NCI-H748 (cell line): ENCODE measurements at regions not wholly inside any gene's neighbourhood (a gene's known extent, or its start where the extent isn't known, plus 50 kb on each side); places are given as distances from the start of the nearest gene placed in this dataset.

ENCODE experiments used
- DNase-seq: peaks from one replicate; lab custom pipeline; 2025; ENCODE audit not compliant: unreplicated experiment; lab: John Stamatoyannopoulos, UW

DNA sequence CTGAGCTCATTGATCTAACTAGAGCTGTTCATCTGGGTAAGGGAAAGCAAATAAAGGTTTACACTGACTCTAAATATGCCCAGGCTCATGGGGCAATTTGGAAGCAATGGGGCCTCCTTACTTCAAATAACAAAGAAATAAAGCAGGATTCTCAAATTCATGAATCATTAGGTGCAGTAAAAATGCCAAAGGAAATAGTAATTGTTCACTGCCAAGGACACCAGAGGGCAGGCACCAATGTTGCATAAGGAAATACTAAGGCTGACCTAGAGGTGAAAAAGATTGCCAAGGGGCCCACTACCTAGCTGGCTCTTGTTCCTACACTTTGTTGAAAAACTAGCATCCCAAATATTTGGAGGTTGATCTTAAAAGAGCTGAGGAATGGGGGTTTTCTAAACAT, 1686.7 kb upstream of the MIR17HG start:
- no peak for DNase-seq

DNA sequence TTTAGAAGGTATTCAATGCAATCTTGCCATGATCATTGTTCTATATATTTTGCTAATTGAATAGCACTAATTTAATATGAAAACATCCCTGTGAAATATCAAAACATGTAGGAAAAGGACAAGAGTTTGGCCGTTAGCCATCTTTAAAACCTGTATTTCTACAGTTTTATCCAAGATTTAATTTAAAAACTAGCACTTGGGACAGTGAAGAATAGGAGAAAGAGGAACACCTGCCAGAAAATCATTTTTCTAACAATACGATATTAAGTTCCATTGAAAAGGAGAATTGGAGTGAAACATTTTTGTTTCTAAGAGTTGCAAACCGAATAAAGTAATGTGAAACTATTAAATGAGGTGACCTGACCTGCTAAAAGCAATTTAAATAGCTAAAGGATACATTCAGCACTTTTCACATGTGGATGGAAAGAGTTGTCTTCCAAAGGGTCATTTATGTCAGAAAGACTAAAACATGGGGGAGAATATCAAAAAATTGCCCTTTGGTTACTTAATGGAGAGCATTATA, 1673.6 kb upstream of the MIR17HG start:
- DNase-seq = no peak

DNA sequence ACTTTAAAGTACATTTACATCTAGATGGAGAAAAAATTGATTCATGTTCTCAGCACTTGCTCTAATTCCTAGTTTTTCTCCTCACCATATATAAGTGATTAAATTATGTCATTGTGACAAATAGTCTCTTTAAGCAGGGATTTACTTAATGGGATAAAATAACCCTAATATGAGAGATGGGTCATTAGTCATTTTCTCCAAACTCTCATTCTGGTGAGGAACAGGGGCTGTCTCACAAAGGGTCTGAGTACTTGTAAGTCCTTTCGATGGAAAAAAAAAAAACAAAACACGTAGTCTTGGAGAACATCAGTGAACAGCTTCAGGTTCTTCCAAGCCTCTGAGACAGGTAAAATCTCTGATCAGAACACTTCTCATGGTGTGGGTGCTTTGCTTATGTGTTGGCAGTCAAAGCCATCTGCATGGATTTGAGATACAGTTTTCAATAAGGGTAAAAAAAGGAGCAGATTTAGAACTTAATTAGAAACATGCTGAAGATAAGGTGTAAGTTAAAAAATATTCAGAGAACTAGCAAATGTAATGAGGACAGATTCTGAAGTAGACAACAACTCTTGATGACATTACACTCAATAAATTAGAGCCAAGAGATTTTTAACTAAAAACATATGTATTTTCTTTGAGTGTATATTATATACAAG, 1668.9 kb upstream of the MIR17HG start:
- DNase-seq = no peak

DNA sequence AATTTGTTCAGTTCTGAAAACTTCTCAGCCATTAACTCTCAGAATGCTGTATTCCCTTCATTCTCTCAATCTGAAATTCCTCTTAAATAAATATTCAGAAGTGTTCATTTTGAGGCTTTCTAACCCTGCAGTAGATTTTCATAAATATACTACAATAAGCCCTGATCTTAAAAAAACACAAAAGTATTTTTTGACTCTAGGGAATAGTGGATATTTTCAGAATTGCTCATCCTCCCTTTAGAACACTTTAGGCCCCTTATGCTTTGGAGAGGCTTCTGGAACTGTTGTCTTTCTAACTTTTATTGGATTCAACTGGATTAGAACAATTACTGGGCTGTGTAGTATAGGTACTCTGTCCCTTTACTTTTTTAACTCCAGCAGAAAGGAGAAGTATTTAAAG, 1662.6 kb upstream of the MIR17HG start:
- no peak for DNase-seq

DNA sequence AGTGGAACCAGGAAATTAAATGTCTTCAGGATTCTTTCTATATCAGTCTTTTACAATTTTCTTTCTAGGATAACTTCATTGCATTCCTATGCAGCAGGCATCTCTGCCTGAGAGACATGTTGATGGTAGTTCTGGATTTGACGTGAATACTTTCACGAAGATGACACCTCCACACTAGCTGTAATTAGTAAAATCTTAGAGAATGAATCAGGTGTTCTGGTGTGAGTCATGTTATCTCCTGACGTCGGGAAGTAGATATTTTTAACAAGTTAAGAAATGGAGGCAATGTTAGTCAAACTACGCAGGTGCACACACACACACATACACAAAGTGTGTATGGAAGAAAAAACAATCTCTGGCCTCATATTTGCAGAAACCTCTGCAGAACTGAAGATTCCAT, 1661.3 kb upstream of the MIR17HG start:
- DNase-seq = no peak

DNA sequence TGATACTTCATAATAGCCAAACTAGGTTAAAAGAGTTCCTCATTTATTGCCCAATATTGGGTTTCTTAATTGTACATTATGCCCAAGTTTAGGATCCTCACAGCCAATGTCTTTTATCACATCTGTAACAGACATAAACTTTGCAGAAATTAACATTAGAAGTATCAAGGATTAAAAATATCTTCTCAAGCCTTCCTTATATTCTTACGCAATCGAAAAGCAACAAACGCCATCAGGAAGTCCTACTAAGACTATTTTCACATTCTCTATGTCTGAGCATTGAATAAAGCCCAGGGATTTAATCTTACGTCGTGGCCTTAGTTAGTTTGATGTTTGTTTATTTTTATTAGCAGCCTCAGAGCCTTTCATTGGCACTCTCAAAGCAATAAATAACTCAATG, 1660.4 kb upstream of the MIR17HG start:
- no peak for DNase-seq

DNA sequence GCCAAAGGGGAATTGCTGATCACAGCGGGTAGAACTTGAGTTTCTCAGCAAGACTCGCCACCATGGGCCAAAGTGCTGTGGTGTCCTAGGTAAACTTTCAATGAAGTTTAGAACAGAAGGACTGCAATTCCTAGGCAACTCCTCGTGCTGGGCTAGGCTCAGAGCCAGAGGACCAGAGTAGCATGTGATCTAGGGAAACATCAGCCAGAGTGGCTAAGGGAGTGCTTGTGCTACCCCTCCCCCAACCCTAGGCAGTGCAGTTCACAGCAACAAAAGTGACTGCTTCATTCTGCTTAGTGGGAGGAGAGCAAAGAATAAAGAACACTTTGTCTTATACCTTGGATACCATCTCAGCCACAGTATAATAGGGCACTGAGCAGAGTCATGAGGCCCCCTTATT, 1658.6 kb upstream of the MIR17HG start:
- no peak for DNase-seq

DNA sequence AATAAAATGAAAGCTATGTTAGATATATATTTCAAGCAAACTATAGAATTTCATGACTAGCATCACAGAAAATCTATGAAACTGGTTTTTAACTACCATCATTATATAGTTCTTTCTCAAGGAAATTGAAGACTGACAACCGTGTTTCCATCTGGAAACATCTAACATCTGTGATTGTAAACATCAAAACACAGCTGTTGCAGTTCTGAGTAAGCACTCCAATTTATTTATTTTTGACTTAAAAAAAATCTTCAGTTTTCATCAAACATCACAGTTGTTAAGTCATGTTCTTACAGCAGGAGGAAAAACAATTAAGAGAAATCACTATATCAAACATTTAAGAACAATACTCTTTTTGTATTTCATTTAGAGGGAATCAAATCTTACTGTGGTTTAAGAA, 1653.0 kb upstream of the MIR17HG start:
- no peak for DNase-seq

DNA sequence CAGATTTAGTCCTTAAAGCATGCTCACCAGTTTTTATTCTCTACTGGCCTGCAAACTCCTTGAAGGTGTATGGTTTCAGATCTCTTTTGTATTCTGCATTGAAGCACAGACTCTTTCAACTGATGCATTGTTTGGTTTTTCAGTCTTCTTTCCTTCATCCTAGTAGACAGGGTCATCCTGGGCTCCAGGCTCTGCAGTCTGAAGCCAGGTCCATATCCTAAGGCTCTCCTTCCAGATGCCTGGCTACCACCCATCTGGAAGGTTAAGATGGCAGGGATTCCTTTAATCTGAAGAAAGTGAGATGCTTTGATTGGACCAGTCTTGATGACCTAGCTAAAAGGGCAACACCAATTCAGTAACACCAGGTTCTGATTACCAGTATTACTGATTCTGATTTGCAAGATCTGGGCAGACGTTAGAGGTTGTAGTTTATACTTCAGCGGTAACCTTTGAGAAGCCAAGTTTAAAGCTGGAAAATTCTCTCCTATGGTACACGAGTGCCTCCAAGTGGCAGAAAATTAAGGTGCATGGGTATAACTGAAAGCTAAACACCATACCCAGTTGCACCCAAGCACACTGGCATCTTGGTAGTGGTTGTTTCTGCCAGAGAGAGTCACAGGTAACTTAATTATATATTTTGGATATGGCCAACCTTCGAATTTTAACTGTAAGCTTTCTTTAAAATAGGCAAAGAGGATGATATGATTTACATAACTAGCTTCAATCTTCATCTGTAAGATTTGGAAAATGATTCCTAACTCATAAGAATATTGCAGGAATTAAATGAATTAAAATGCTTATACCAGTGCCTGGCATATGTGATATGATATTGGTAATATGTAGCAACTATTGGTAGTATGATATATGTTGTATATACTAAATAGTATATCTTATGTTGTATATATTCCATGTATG, 1651.9 kb upstream of the MIR17HG start:
- peak; percentile 75 for DNase-seq

DNA sequence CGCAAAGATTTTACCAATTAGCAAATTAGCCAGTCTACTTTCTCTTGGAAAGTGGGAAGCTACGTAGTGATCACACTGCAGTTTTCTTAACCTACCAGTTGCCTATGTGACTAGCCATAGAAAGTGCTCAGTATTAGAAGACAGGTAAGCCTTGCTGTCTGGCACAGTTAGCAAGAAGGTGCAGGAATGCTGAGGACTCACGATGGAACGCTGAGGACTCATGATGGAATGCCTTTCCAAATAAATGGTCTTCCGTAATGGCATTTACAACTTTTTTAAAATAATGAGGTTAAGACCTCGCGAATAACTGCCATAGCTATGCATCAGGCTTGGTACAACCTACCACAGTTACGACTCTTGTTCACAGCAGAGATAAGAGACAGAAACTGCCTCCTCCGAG, 1645.6 kb upstream of the MIR17HG start:
- DNase-seq = no peak

DNA sequence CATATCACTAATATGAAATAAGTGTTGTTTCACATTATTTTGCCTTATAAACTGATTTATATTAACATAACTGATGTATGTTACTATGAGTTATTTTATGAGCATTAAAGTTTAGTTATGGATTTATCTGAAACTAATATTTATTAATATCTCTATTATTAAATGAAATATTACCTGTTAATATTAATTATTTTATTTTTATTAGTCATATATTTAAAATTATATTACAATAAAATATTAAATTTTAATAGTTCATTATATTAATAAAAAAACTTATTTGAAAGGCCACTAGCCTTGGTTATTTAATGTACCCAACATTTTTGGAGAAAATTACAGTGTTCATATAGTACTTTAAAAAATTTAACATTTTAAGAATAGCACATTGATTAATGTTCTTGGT, 1643.4 kb upstream of the MIR17HG start:
- no peak for DNase-seq

DNA sequence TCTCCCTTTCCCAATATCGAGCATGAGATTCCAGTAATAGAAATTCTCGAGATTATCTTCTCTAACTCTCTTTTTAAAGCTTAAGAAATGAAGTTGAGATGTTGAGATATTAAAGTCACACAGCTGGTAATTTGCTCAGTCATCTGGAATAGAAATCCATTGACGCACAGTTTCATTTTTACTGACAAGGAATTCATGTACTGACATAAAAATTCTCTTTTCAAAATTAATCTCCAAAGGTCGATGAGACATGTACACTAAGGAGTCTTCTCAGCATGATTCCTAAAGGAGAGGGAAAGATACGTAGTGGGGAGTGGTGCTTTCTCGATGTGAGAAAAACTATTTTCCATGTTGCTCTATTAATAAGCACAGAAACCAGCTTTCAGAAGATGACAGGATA, 1639.5 kb upstream of the MIR17HG start:
- no peak for DNase-seq

DNA sequence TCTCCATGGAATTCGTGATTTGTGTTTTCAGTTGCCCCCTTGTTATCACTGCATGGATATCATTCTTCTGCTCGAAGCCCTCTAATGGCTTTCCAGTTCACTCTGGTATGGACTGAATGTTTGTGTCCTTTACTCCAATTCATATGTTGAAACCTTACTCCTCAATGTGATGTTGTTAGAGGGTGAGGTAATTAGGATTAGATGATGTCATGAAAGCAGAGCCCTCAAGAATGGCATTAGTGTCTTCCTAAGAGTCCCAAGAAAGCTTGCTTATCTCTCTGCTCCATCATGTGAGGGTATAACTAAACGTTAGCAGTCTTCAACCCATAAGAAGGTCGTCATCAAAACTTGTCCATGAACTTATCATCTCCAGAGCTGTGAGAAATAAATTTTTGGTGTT, 1626.3 kb upstream of the MIR17HG start:
- no peak for DNase-seq

DNA sequence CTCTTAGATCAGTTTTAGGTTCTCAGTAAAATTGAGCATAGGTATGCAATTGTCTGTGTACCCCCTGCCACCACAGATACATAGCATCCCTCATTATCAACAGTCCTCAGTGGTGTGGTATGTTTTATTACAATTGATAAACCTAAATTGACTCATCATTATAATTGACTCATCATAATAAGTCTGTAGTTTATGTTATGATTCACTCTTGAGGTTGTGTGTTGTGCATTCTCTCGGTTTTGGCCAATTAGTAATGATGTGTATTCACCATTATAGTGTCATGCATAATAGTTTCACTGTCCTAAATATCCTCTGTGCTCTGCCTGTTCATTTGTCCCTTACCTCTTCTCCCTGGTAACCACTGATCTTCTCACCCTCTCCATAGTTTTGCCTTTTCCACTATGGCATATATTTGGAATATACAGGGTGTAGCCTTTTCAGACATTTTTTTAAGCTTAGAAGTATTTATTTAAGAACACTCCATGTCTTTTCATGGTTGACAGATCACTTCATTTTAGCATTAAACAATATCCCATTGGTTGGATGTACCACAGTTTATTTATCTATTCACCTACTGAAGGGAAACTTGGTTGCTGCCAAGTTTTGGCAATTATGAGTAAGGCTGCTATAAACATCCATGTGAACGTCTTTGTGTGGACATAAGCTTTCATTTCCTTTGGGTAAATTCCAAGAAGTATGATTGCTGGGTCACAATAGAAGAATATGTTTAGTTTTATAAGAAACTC, 1620.6 kb upstream of the MIR17HG start:
- DNase-seq = no peak

DNA sequence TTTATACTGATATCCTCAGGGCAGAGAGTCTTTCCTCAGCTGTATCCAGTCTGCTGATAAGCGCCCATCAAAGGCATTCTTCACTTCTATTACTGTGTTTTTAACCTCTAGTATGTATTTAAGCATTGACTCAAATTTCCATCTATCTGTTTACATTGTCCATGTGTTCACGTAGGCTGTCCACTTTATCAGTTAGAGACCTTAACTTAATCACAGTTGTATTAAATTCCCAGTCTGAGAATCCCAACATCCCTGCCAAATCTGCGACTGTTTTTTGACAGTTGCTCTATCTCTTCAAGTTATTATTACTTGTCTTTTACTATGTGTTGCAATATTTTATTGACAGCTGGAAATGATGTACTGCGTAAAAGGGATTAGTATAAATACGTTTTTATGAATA, 1613.7 kb upstream of the MIR17HG start:
- no peak for DNase-seq

DNA sequence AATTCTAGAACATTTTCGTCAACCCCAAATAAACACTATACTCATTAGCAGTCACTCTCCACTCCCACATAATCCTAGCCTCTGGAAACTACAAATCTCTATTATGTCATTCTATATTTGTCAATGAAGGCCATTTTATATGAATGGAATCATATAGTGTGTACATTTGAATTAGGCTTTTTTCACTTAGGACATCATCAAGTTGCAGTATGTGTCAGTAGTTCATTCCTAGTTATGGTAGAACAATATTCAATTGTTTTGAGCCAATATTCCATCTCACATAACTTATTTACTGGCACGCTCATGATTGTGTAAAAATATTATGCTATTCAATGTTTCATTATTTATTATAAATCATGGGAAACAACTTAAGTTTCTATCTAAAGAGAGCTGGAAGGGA, 1610.4 kb upstream of the MIR17HG start:
- no peak for DNase-seq

DNA sequence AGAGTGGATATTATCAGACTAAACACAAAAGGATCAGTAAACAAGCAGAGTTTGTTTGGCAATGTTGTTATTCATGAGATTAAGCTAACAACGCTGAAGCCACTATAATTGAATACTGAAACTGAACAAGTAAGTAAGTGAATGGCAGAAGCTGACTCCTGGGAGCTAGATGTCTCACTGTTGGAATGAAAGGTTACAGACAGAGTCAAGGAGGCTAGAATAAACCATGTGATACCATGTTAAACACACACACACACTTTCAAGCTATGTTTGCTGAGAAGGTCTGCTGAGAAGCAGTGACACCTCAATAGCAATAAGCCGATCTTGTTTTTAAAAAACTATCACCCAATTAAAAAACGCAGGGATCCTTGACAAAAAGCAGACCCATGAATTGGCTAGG, 1609.4 kb upstream of the MIR17HG start:
- no peak for DNase-seq

DNA sequence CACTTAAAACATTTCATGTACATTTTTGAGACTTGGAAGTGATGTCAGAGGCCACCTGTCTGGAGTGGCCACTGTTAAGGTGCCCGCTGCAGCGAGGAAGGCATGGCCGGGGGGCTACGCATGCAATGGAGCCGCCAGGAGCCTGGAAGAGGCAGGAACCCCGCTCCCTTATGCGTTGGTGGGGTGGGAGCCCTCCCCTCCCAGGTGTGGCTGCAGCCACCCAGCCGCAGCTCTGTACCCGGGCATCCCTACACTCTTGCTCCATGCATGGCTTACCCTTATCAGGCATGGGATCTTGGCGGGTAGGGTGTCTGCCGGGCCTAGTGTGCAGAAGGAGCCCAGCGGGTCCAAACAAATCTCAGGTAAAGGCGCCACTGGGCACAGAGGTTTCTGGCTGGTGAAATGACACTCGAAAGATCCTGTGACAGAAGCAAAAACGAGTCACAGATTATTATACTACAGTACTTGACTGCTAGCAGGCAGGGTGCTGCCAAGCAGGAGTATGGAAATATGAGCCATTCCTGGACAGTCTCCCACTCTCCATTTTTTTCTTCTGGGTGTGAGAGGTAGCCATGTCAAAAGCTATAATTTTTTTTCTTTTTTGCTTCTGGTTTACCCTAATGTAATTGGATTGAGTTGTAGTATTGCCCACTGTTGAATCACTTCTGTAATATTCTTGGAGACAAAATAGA, 1606.3 kb upstream of the MIR17HG start:
- no peak for DNase-seq

DNA sequence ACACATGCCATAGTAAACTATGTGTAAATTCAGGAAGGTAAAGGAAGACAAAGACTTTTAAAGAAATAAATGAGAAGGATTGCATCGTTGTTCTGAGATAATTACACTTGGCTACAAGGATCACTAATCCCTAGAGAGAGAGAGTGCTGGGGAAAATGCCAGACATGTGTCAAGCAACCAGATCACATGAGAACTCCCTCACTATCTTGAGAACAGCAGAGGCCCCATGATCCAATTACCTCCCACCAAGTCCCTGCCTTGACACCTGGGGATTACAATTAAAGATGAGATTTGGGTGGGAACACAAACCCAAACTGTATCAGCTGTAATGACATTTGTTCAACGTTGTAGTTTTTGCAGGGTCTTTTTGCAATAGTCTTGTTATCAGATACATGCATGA, 1600.9 kb upstream of the MIR17HG start:
- DNase-seq = no peak

DNA sequence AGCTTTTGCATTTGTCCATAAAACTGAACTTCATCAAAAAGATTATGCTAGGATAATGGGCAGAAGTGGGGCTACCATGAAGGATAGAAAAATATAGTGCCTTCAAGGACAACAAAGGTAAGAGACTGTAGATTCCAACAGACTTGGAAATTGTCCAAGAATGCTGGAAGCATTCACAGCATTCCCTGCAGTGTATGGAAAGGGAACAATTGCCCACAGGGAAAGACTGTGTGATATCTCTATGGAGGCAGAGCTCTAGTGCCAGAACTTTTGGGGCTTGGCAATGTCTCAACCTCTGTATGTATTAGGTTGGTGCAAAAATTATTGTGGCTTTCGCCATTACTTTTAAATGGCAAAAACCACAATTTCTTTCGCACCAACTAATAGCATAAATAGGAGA, 1598.8 kb upstream of the MIR17HG start:
- DNase-seq = peak; percentile 10

DNA sequence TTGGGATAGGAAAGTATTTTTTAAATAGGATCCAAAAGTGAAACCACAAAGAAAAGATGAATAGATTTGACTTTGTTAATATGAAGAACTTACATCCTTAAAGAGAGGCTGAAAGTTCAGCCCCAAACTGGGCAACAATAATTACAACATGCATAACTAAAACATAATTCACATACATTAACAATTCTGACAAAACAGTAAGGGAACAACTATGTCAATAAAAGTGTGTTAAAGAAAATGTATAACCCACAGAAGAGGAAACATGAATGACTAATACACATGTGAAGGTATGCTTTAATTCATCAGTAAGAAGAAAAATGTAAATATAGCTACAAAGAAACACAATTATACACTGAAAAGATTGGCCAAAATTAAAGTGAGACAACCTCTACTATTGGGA, 1597.6 kb upstream of the MIR17HG start:
- no peak for DNase-seq
